ENCODE measurements at regions not wholly inside any gene's neighbourhood (a gene's known extent, or its start where the extent isn't known, plus 50 kb on each side); places are given as distances from the start of the nearest gene placed in this dataset.

DNA sequence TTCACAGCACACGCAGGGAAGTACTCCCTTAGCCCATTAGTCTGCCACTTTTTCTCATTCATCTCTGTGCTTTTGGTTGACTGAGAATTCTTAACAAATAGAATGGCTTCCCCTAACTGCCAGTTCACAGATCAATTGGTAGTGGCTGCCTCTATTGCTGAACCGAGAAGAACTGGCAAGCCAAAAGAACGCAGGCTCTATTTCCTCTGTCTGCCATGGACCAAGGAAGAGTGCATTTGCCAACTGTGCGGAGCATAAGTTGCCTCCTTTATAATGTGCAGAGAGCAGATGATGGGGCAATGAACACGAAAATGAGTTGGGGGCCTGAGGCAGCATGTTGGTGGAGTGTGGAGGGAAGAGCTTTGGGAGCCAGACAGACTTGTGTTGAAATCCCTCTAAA is 483.1 kb upstream of the CAMK1G start:
- POLR2A ChIA-PET, result no interaction called here
- CTCF ChIA-PET, result no interaction called here

DNA sequence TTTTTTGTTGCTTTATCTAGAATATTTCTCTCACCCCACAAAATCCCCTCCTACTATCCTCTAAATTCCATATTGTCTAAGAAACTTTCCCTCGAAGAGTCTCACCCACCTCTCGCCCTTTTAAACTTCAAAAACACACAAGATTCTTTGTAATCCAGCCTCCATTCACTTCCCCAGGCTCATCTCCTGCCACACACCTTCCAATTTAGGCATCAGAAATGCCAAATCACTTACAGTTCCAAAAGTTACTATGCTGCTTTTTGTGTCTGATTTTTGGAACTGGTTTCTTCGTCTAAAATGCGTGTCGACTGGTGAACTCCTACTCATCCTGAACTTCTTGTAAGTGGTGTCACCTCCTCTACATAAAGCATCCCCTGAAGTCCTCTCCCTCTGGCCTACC is 482.4 kb upstream of the CAMK1G start:
- Mint-ChIP-seq H3K4me3 (no peak overlapping the region), H3K36me3 (ENCODE audit: low read depth) (no peaks in the 10 kb centered on the region), H3K27ac (no peak overlapping the region), H3K9me3 (no peaks in the 10 kb centered on the region), H3K4me1 (ENCODE audit: low read depth) (no peaks in the 10 kb centered on the region), H3K27me3 (no peaks in the 10 kb centered on the region)
- ChIA-PET CTCF (no interaction called here), POLR2A (no interaction called here)
- H3K36me3 ChIP-seq (ENCODE audit: insufficient read depth, low read length), result no peaks in the 10 kb centered on the region
- H3K27ac ChIP-seq (ENCODE audit: low read depth in 1 of 2, low read length in 2 of 2), result no peak overlapping the region
- no peaks in the 10 kb centered on the region for H3K4me1 ChIP-seq (ENCODE audit: insufficient read depth, low read length)
- DNase-seq (no peak), ATAC-seq (ENCODE audit: poor library complexity) (no peak)
- intact Hi-C loops (cut with DNase I, micrococcal nuclease), result no loop called here
- TF ChIP-seq, protein P1, sequence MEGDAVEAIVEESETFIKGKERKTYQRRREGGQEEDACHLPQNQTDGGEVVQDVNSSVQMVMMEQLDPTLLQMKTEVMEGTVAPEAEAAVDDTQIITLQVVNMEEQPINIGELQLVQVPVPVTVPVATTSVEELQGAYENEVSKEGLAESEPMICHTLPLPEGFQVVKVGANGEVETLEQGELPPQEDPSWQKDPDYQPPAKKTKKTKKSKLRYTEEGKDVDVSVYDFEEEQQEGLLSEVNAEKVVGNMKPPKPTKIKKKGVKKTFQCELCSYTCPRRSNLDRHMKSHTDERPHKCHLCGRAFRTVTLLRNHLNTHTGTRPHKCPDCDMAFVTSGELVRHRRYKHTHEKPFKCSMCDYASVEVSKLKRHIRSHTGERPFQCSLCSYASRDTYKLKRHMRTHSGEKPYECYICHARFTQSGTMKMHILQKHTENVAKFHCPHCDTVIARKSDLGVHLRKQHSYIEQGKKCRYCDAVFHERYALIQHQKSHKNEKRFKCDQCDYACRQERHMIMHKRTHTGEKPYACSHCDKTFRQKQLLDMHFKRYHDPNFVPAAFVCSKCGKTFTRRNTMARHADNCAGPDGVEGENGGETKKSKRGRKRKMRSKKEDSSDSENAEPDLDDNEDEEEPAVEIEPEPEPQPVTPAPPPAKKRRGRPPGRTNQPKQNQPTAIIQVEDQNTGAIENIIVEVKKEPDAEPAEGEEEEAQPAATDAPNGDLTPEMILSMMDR (IDR thresholded peaks at IDR 0.05), result no peak
- no peak overlapping the region for H3K4me3 ChIP-seq (ENCODE audit: low read length)
- H3K27me3 ChIP-seq (ENCODE audit: control insufficient read depth in 1 of 2, insufficient read depth in 2 of 2, low read length in 2 of 2), result no peaks in the 10 kb centered on the region
- H3K9me3 ChIP-seq (ENCODE audit: control insufficient read depth in 1 of 2, insufficient read depth in 1 of 2, low read length in 2 of 2), result no peaks in the 10 kb centered on the region

More for the DNA sequence above, 483.1 kb upstream of the CAMK1G start:
- intact Hi-C loops (cut with DNase I, micrococcal nuclease), result no loop called here
- Histone ChIP-seq H3K4me3 (ENCODE audit: low read length) (no peak overlapping the region), H3K27me3 (ENCODE audit: control insufficient read depth in 1 of 2, insufficient read depth in 2 of 2, low read length in 2 of 2) (no peaks in the 10 kb centered on the region), H3K4me1 (ENCODE audit: insufficient read depth, low read length) (no peaks in the 10 kb centered on the region), H3K36me3 (ENCODE audit: insufficient read depth, low read length) (no peaks in the 10 kb centered on the region), H3K9me3 (ENCODE audit: control insufficient read depth in 1 of 2, insufficient read depth in 1 of 2, low read length in 2 of 2) (no peaks in the 10 kb centered on the region), H3K27ac (ENCODE audit: low read depth in 1 of 2, low read length in 2 of 2) (no peak overlapping the region)
- Mint-ChIP-seq H3K27me3 (no peaks in the 10 kb centered on the region), H3K4me3 (no peak overlapping the region), H3K9me3 (no peaks in the 10 kb centered on the region), H3K36me3 (ENCODE audit: low read depth) (no peaks in the 10 kb centered on the region), H3K27ac (no peak overlapping the region), H3K4me1 (ENCODE audit: low read depth) (no peaks in the 10 kb centered on the region)
- ATAC-seq (ENCODE audit: poor library complexity), result no peak
- TF ChIP-seq, protein P1 (IDR thresholded peaks at IDR 0.05), result no peak
- DNase-seq, result no peak

DNA sequence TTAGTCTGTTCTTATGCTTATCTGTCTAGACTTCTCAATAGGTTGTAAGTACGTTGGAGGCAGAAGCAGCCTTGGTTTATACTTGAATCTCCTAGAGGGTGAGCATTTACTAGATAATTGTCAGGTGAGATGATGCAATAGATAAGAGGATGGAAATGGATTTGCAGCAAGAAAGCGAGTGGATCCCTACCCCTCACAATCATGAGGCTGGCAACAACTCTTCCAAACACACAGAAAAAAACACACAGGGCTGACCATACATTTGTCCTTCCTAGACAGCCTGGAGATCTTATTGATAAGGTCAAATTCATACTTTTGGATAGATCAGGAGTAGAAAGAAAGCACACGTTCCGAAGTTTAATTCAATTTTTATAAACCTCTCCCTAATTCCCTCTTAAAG is 481.4 kb upstream of the CAMK1G start:
- no peaks in the 10 kb centered on the region for H3K27me3 Mint-ChIP-seq

More for the DNA sequence above, 481.4 kb upstream of the CAMK1G start:
- intact Hi-C loops (cut with DNase I, micrococcal nuclease), result no loop called here
- H3K4me3 ChIP-seq (ENCODE audit: low read length), result no peak overlapping the region
- Mint-ChIP-seq H3K36me3 (ENCODE audit: low read depth) (no peaks in the 10 kb centered on the region), H3K27ac (no peak overlapping the region), H3K9me3 (no peaks in the 10 kb centered on the region), H3K4me1 (ENCODE audit: low read depth) (no peaks in the 10 kb centered on the region), H3K4me3 (no peak overlapping the region)
- CTCF ChIA-PET, result no interaction called here
- TF ChIP-seq, protein P1 (IDR thresholded peaks at IDR 0.05), result no peak
- H3K9me3 ChIP-seq (ENCODE audit: control insufficient read depth in 1 of 2, insufficient read depth in 1 of 2, low read length in 2 of 2), result no peaks in the 10 kb centered on the region
- H3K36me3 ChIP-seq (ENCODE audit: insufficient read depth, low read length), result no peaks in the 10 kb centered on the region
- H3K4me1 ChIP-seq (ENCODE audit: insufficient read depth, low read length), result no peaks in the 10 kb centered on the region
- no peak overlapping the region for H3K27ac ChIP-seq (ENCODE audit: low read depth in 1 of 2, low read length in 2 of 2)
- ATAC-seq (ENCODE audit: poor library complexity), result no peak
- DNase-seq, result no peak
- POLR2A ChIA-PET, result no interaction called here
- no peaks in the 10 kb centered on the region for H3K27me3 ChIP-seq (ENCODE audit: control insufficient read depth in 1 of 2, insufficient read depth in 2 of 2, low read length in 2 of 2)
